WTC11 (cell line): ENCODE measurements at regions not wholly inside any gene's neighbourhood (a gene's known extent, or its start where the extent isn't known, plus 50 kb on each side); places are given as distances from the start of the nearest gene placed in this dataset.

ENCODE experiments used
- ATAC-seq: fragments of 200-7000 bp; cut with Tn5 transposase; 2 replicates; pipeline ENCODE4 v1.10.0; 2021; ENCODE audit warnings: mild to moderate bottlenecking, moderate library complexity
- CTCF ChIA-PET: fragments of 300-600 bp; sonication (Branson Sonifier 250); formaldehyde crosslinking; loops from one replicate; lab custom pipeline; 2021; ENCODE audit warnings: antibody characterized with exemption; lab: Charles Lee
- POLR2A ChIA-PET: fragments of 350-600 bp; sonication (Branson Sonifier 250); formaldehyde crosslinking; loops from one replicate; lab custom pipeline; 2021; ENCODE audit warnings: antibody characterized with exemption; lab: Charles Lee
- DNase-seq: peaks from one replicate; pipeline ENCODE4 v3.0.0; 2021; ENCODE audit warnings: low spot score
- H3K27ac Mint-ChIP-seq: 2 replicates; pipeline ENCODE4 v1.8.0; 2021; ENCODE audit warnings: mixed read lengths
- H3K27me3 Mint-ChIP-seq: 2 replicates; pipeline ENCODE4 v1.8.0; 2021; ENCODE audit warnings: low read depth, mild to moderate bottlenecking, moderate library complexity, mixed read lengths
- H3K36me3 Mint-ChIP-seq: 2 replicates; pipeline ENCODE4 v1.8.0; 2021; ENCODE audit warnings: mixed read lengths
- H3K4me1 Mint-ChIP-seq: 2 replicates; pipeline ENCODE4 v1.8.0; 2022; ENCODE audit warnings: mixed read lengths
- H3K4me3 Mint-ChIP-seq: 2 replicates; pipeline ENCODE4 v1.8.0; 2021; ENCODE audit warnings: mild to moderate bottlenecking, moderate library complexity, mixed read lengths
- H3K9me3 Mint-ChIP-seq: 2 replicates; pipeline ENCODE4 v1.8.0; 2021; ENCODE audit warnings: mixed read lengths
- ATF1 ChIP-seq: sonication (generic); formaldehyde crosslinking; IDR thresholded peaks from 2 replicates; pipeline ENCODE4 v1.8.1; 2023; ENCODE audit warnings: mild to moderate bottlenecking, moderate library complexity, missing genetic modification reagents
- CDX4 ChIP-seq: fragments of 250-450 bp; sonication (Bioruptor Pico); IDR thresholded peaks from 2 replicates; pipeline ENCODE4 v1.9.0; 2021; ENCODE audit warnings: moderate library complexity, mild to moderate bottlenecking, inconsistent platforms, borderline replicate concordance
- CREB1 ChIP-seq: sonication (generic); formaldehyde crosslinking; IDR thresholded peaks from 2 replicates; pipeline ENCODE4 v1.8.0; 2023; ENCODE audit warnings: mild to moderate bottlenecking, missing genetic modification reagents
- CREM ChIP-seq: sonication (generic); formaldehyde crosslinking; IDR thresholded peaks from 2 replicates; pipeline ENCODE4 v1.8.1; 2022; ENCODE audit warnings: mild to moderate bottlenecking, missing genetic modification reagents, moderate library complexity
- E2F1 ChIP-seq: sonication (generic); formaldehyde crosslinking; IDR thresholded peaks from 2 replicates; pipeline ENCODE4 v1.8.0; 2022; ENCODE audit warnings: mild to moderate bottlenecking, missing genetic modification reagents
- ELF4 ChIP-seq: sonication (generic); formaldehyde crosslinking; IDR thresholded peaks from 2 replicates; pipeline ENCODE4 v1.8.1; 2022; ENCODE audit warnings: low read depth, mild to moderate bottlenecking, moderate library complexity, missing genetic modification reagents
- EMX1 ChIP-seq: fragments of 250-450 bp; sonication (Bioruptor Pico); IDR thresholded peaks from 2 replicates; pipeline ENCODE4 v1.8.0; 2021; ENCODE audit warnings: mild to moderate bottlenecking
- GRHL2 ChIP-seq: fragments of 250-450 bp; sonication (Bioruptor Pico); IDR thresholded peaks from 2 replicates; pipeline ENCODE4 v1.8.0; 2022; ENCODE audit warnings: mild to moderate bottlenecking, moderate library complexity; ENCODE audit not compliant: insufficient replicate concordance, severe bottlenecking
- IRF1 ChIP-seq: sonication (generic); formaldehyde crosslinking; IDR thresholded peaks from 2 replicates; pipeline ENCODE4 v1.8.0; 2023; ENCODE audit warnings: missing genetic modification reagents
- JAZF1 ChIP-seq: fragments of 250-450 bp; sonication (Bioruptor Pico); IDR thresholded peaks from 2 replicates; pipeline ENCODE4 v1.9.0; 2021; ENCODE audit warnings: moderate library complexity, mild to moderate bottlenecking, inconsistent platforms
- MAX ChIP-seq: sonication (generic); formaldehyde crosslinking; IDR thresholded peaks from 2 replicates; pipeline ENCODE4 v1.8.0; 2022; ENCODE audit warnings: mild to moderate bottlenecking, missing genetic modification reagents
- MLX ChIP-seq: sonication (generic); formaldehyde crosslinking; IDR thresholded peaks from 2 replicates; pipeline ENCODE4 v1.8.1; 2023; ENCODE audit warnings: mild to moderate bottlenecking, missing genetic modification reagents, moderate library complexity
- NFATC4 ChIP-seq: fragments of 250-450 bp; sonication (Bioruptor Pico); IDR thresholded peaks from 2 replicates; pipeline ENCODE4 v1.9.0; 2021; ENCODE audit warnings: mild to moderate bottlenecking
- NFYB ChIP-seq: sonication (generic); formaldehyde crosslinking; conservative IDR thresholded peaks from 2 replicates; pipeline ENCODE4 v1.8.0; 2022; ENCODE audit warnings: low read depth, missing genetic modification reagents
- NR3C1 ChIP-seq: sonication (generic); formaldehyde crosslinking; conservative IDR thresholded peaks from 2 replicates; pipeline ENCODE4 v1.8.1; 2023; ENCODE audit warnings: low read depth, mild to moderate bottlenecking, missing genetic modification reagents
- OVOL2 ChIP-seq: fragments of 250-450 bp; sonication (Bioruptor Pico); IDR thresholded peaks from 2 replicates; pipeline ENCODE4 v1.9.0; 2021; ENCODE audit warnings: mild to moderate bottlenecking, borderline replicate concordance
- PRDM15 ChIP-seq: sonication (generic); formaldehyde crosslinking; IDR thresholded peaks from 2 replicates; pipeline ENCODE4 v1.8.0; 2022; ENCODE audit warnings: missing genetic modification reagents
- SMAD4 ChIP-seq: sonication (generic); formaldehyde crosslinking; IDR thresholded peaks from 2 replicates; pipeline ENCODE4 v1.8.0; 2022; ENCODE audit warnings: mild to moderate bottlenecking, missing genetic modification reagents
- SOX15 ChIP-seq: fragments of 250-450 bp; sonication (Bioruptor Pico); IDR thresholded peaks from 2 replicates; pipeline ENCODE4 v1.9.0; 2021; ENCODE audit warnings: mild to moderate bottlenecking
- ZBTB21 ChIP-seq: sonication (generic); formaldehyde crosslinking; IDR thresholded peaks from 2 replicates; pipeline ENCODE4 v1.8.1; 2023; ENCODE audit warnings: mild to moderate bottlenecking, missing genetic modification reagents, borderline replicate concordance
- ZNF263 ChIP-seq: sonication (generic); formaldehyde crosslinking; IDR thresholded peaks from 2 replicates; pipeline ENCODE4 v1.8.1; 2022; ENCODE audit warnings: low read depth, mild to moderate bottlenecking, moderate library complexity, missing genetic modification reagents
- ZNF317 ChIP-seq: sonication (generic); formaldehyde crosslinking; IDR thresholded peaks from 2 replicates; pipeline ENCODE4 v1.8.1; 2023; ENCODE audit warnings: low read depth, mild to moderate bottlenecking, moderate library complexity, missing genetic modification reagents, borderline replicate concordance
- ZNF396 ChIP-seq: fragments of 250-450 bp; sonication (Bioruptor Pico); IDR thresholded peaks from 2 replicates; pipeline ENCODE4 v1.8.0; 2021; ENCODE audit warnings: mild to moderate bottlenecking, moderate library complexity, borderline replicate concordance
- ZNF512 ChIP-seq: sonication (generic); formaldehyde crosslinking; IDR thresholded peaks from 2 replicates; pipeline ENCODE4 v1.8.1; 2022; ENCODE audit warnings: missing genetic modification reagents, borderline replicate concordance
- ZNF532 ChIP-seq: fragments of 250-450 bp; sonication (Bioruptor Pico); IDR thresholded peaks from 2 replicates; pipeline ENCODE4 v1.9.0; 2021; ENCODE audit warnings: mild to moderate bottlenecking, borderline replicate concordance

GRCh38 chr1:224535641-224536040, 80.5 kb upstream of the CNIH3 start (continued):
- TF ChIP-seq ZNF396 (CRISPR knock-in tag), result no peak
- no peak for TF ChIP-seq SOX15 (CRISPR knock-in tag)
- no peak for TF ChIP-seq NFATC4 (CRISPR knock-in tag)
- TF ChIP-seq ZNF263, result no peak
- TF ChIP-seq ZNF317 (CRISPR knock-in tag), result no peak
- no peak for TF ChIP-seq CDX4 (CRISPR knock-in tag)
- no peak for TF ChIP-seq JAZF1 (CRISPR knock-in tag)
- no peak for TF ChIP-seq SMAD4 (CRISPR knock-in tag)
- TF ChIP-seq OVOL2 (CRISPR knock-in tag), result no peak
- no peak for TF ChIP-seq IRF1 (CRISPR knock-in tag)
- TF ChIP-seq, all 79 proteins: peak for 0

- Mint-ChIP-seq H3K27ac (no peak overlapping the region), H3K4me1 (peaks cover 8% of the 10 kb centered on the region), H3K4me3 (no peak overlapping the region), H3K9me3 (peaks cover 30% of the 10 kb centered on the region), H3K27me3 (peaks cover 8% of the 10 kb centered on the region), H3K36me3 (peaks cover 13% of the 10 kb centered on the region)
- no peak for DNase-seq
- ATAC-seq, result no peak
- CTCF ChIA-PET, result interaction anchor here (1.6 kb wide), 1 partner anchor 104 kb away, joined by 5 read pairs; no protein-coding TSS in a partner anchor
- POLR2A ChIA-PET, result no interaction called here
- TF ChIP-seq ZNF532, result no peak
- no peak for TF ChIP-seq ATF1 (CRISPR knock-in tag)
- TF ChIP-seq ELF4 (CRISPR knock-in tag), result no peak
- no peak for TF ChIP-seq PRDM15
- TF ChIP-seq NFYB (CRISPR knock-in tag), result no peak
- TF ChIP-seq E2F1 (CRISPR knock-in tag), result no peak
- no peak for TF ChIP-seq EMX1 (CRISPR knock-in tag)
- no peak for TF ChIP-seq GRHL2 (CRISPR knock-in tag)
- no peak for TF ChIP-seq NR3C1 (CRISPR knock-in tag)
- no peak for TF ChIP-seq MAX (CRISPR knock-in tag)
- no peak for TF ChIP-seq ZNF512 (CRISPR knock-in tag)
- TF ChIP-seq CREM (CRISPR knock-in tag), result no peak
- no peak for TF ChIP-seq MLX
- no peak for TF ChIP-seq SOX15 (CRISPR knock-in tag)
- TF ChIP-seq CREB1 (CRISPR knock-in tag), result no peak
- TF ChIP-seq ZBTB21 (CRISPR knock-in tag), result no peak
Measured at GRCh38 chr1:224539971-224540370, 76.1 kb upstream of the CNIH3 start.
